Mesenchymal stem cell (in vitro differentiated cells and primary cell): ENCODE measurements at regions not wholly inside any gene's neighbourhood (a gene's known extent, or its start where the extent isn't known, plus 50 kb on each side); places are given as distances from the start of the nearest gene placed in this dataset.

ENCODE experiments used
- DNase-seq: peaks from one replicate; pipeline ENCODE4 v3.0.0-alpha.2; 2013
- H2AFZ ChIP-seq: one replicate; pipeline ENCODE4 v1.6.1; 2013; ENCODE audit warnings: low read depth, mild to moderate bottlenecking, control low read depth, inconsistent platforms, low read length, moderate library complexity
- H2AK5ac ChIP-seq: 2 replicates; pipeline ENCODE4 v1.6.1; 2013; ENCODE audit warnings: low read length, moderate library complexity, mild to moderate bottlenecking, inconsistent platforms; ENCODE audit not compliant: severe bottlenecking
- H2BK120ac ChIP-seq: one replicate; pipeline ENCODE4 v1.6.1; 2013; ENCODE audit warnings: low read depth, mild to moderate bottlenecking, inconsistent platforms, low read length, moderate library complexity
- H2BK12ac ChIP-seq, 2 experiments: one replicate each; pipeline ENCODE4 v1.6.1; 2013; ENCODE audit warnings: inconsistent platforms in 2 of 2, low read length in 2 of 2, mild to moderate bottlenecking in 2 of 2, moderate library complexity in 2 of 2, control low read depth in 1 of 2
- H2BK15ac ChIP-seq: one replicate; pipeline ENCODE4 v1.6.1; 2013; ENCODE audit warnings: mild to moderate bottlenecking, low read depth, inconsistent platforms; ENCODE audit not compliant: poor library complexity, severe bottlenecking
- H2BK5ac ChIP-seq: 2 replicates; pipeline ENCODE4 v1.6.1; 2013; ENCODE audit warnings: low read depth, mild to moderate bottlenecking, low read length, control low read depth, inconsistent platforms; ENCODE audit not compliant: poor library complexity, severe bottlenecking
- H3K14ac ChIP-seq, 2 experiments: one replicate each; pipeline ENCODE4 v1.6.1; 2013; ENCODE audit warnings: inconsistent platforms in 2 of 2, low read length in 2 of 2, control low read depth in 1 of 2, mild to moderate bottlenecking in 1 of 2, moderate library complexity in 1 of 2
- H3K18ac ChIP-seq, 2 experiments: one replicate each; pipeline ENCODE4 v1.6.1; 2013; ENCODE audit warnings: inconsistent platforms in 2 of 2, low read length in 2 of 2, control low read depth in 1 of 2, low read depth in 1 of 2, mild to moderate bottlenecking in 1 of 2
- H3K23ac ChIP-seq, 2 experiments: one replicate each; pipeline ENCODE4 v1.6.1; 2013; ENCODE audit warnings: inconsistent platforms in 2 of 2, low read length in 2 of 2, mild to moderate bottlenecking in 2 of 2, moderate library complexity in 2 of 2, control low read depth in 1 of 2
- H3K27ac ChIP-seq: 2 replicates; pipeline ENCODE4 v1.5.1; 2013; ENCODE audit warnings: mild to moderate bottlenecking, moderate library complexity, low read length, control low read depth, inconsistent platforms; ENCODE audit not compliant: poor library complexity, severe bottlenecking
- H3K27me3 ChIP-seq, 2 experiments: 2 replicates each; pipeline versions ENCODE4 v1.6.1 to v1.7.0; 2013; ENCODE audit warnings: low read length in 2 of 2, mild to moderate bottlenecking in 2 of 2, moderate library complexity in 2 of 2, control low read depth in 1 of 2, inconsistent platforms in 1 of 2; ENCODE audit not compliant: control insufficient read depth in 1 of 2, insufficient read depth in 1 of 2
- H3K36me3 ChIP-seq, 2 experiments: 2 replicates each; pipeline versions ENCODE4 v1.6.1 to v1.7.0; 2013; ENCODE audit warnings: low read length in 2 of 2, control low read depth in 1 of 2, inconsistent platforms in 1 of 2, low read depth in 1 of 2, mild to moderate bottlenecking in 1 of 2; ENCODE audit not compliant: insufficient read depth in 2 of 2, control insufficient read depth in 1 of 2
- H3K4ac ChIP-seq, 2 experiments: one replicate each; pipeline ENCODE4 v1.6.1; 2013; ENCODE audit warnings: inconsistent platforms in 2 of 2, low read length in 2 of 2, mild to moderate bottlenecking in 2 of 2, moderate library complexity in 2 of 2, control low read depth in 1 of 2, low read depth in 1 of 2
- H3K4me1 ChIP-seq: 2 replicates; pipeline ENCODE4 v1.6.1; 2013; ENCODE audit warnings: low read depth, low read length, control low read depth; ENCODE audit not compliant: control insufficient read depth, insufficient read depth
- H3K4me2 ChIP-seq: 2 replicates; pipeline ENCODE4 v1.6.1; 2013; ENCODE audit warnings: low read length, mild to moderate bottlenecking, inconsistent platforms; ENCODE audit not compliant: poor library complexity, severe bottlenecking
- H3K4me3 ChIP-seq, 2 experiments: 2 replicates each; pipeline versions ENCODE4 v1.5.1 to v1.7.0; 2013; ENCODE audit warnings: low read length in 2 of 2, mild to moderate bottlenecking in 2 of 2, control low read depth in 1 of 2, low read depth in 1 of 2; ENCODE audit not compliant: insufficient read depth in 1 of 2
- H3K79me1 ChIP-seq: replicated peaks from 2 replicates; pipeline ENCODE4 v1.6.1; 2013; ENCODE audit warnings: mild to moderate bottlenecking, control low read depth, low read length, inconsistent platforms; ENCODE audit not compliant: poor library complexity, severe bottlenecking
- H3K9ac ChIP-seq: 2 replicates; pipeline ENCODE4 v1.7.0; 2013; ENCODE audit warnings: mild to moderate bottlenecking, low read length, moderate library complexity
- H3K9me3 ChIP-seq: 2 replicates; pipeline ENCODE4 v1.7.0; 2013; ENCODE audit warnings: mild to moderate bottlenecking, low read length; ENCODE audit not compliant: control insufficient read depth
- H4K8ac ChIP-seq: one replicate; pipeline ENCODE4 v1.6.1; 2013; ENCODE audit warnings: inconsistent platforms, mild to moderate bottlenecking, low read length, moderate library complexity
- H4K91ac ChIP-seq: one replicate; pipeline ENCODE4 v1.6.1; 2013; ENCODE audit warnings: mild to moderate bottlenecking, low read length, inconsistent platforms
- WGBS: methylation state at CpG from one replicate; pipeline ENCODE4 v1.1.7; 2013; ENCODE audit warnings: mixed read lengths; 5-methylcytosine and 5-hydroxymethylcytosine counted together

GRCh38 chr9:24820196-24820595, 274.5 kb upstream of the IZUMO3 start:
- Histone ChIP-seq H2BK120ac (no peak overlapping the region), H3K27ac (no peak overlapping the region), H3K9me3 (no peaks in the 10 kb centered on the region), H3K27me3 (no peaks in the 10 kb centered on the region), H3K18ac (no peak overlapping the region), H4K8ac (no peak overlapping the region), H2BK12ac (no peak overlapping the region), H3K4me1 (no peaks in the 10 kb centered on the region), H2BK15ac (no peak overlapping the region), H3K4ac (no peak overlapping the region), H3K23ac (no peak overlapping the region), H3K36me3 (no peaks in the 10 kb centered on the region), H4K91ac (no peak overlapping the region), H2BK5ac (no peak overlapping the region), H2AK5ac (no peak overlapping the region), H3K14ac (no peak overlapping the region), H3K4me3 (no peak overlapping the region), H2AFZ (no peak overlapping the region), H3K79me1 (no peaks in the 10 kb centered on the region), H3K9ac (no peak overlapping the region), H3K4me2 (no peak overlapping the region)
- WGBS: no CpG with 5 or more reads among the region's 1 CpG
- no peak for DNase-seq

DNA sequence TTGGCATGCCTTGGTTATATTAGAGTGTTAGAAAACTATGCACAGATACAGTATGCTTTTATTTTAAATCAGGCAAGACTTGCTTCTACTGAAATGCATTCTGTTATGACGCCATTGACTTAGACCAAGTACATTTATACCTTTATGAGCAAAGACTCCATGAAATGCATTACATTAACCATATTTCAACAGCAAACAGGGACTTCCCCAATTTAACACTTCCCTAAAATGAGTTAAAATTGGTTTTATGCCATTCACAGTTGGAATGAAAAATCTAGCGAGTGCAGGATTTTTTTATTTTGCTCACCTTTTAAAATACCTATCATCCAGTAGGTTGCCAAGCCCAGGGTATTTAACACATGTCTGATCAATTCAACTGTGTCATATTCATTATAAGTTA, 272.1 kb upstream of the IZUMO3 start:
- H3K4me2 ChIP-seq: no peak overlapping the region
- H2BK5ac ChIP-seq: no peak overlapping the region
- H2BK15ac ChIP-seq: no peak overlapping the region
- no peak overlapping the region for H3K18ac ChIP-seq
- H3K9me3 ChIP-seq: no peaks in the 10 kb centered on the region
- 88% methylated on average over 1 of the region's 2 CpGs for WGBS
- no peak overlapping the region for H2AK5ac ChIP-seq
- no peak overlapping the region for H3K23ac ChIP-seq
- DNase-seq: no peak
- H4K8ac ChIP-seq: no peak overlapping the region
- no peak overlapping the region for H2BK12ac ChIP-seq
- no peak overlapping the region for H4K91ac ChIP-seq
- no peak overlapping the region for H3K4me3 ChIP-seq
- no peak overlapping the region for H3K4ac ChIP-seq
- no peak overlapping the region for H2BK120ac ChIP-seq
- no peaks in the 10 kb centered on the region for H3K79me1 ChIP-seq
- H3K9ac ChIP-seq: no peak overlapping the region
- no peak overlapping the region for H3K14ac ChIP-seq
- no peaks in the 10 kb centered on the region for H3K27me3 ChIP-seq
- no peak overlapping the region for H2AFZ ChIP-seq
- no peak overlapping the region for H3K27ac ChIP-seq
- H3K4me1 ChIP-seq: no peaks in the 10 kb centered on the region
- H3K36me3 ChIP-seq: no peaks in the 10 kb centered on the region

DNA sequence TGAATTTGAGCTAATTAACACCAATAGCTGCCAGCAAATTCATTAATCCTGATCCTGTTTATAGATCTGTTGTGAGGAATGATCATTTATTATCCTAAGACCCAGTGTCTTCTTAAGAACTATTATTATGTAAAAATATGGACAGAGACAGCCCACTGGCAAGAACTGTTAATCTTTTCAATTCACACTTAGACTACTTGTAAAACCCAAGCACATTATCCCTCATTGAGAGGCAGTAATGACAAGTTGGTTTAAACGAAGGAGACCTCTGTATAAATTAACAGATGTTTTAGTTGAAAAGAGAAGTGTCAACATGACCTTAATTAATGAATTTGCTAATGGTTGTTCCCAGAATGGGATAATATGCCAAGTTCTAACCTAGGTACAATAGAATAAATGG, 270.3 kb upstream of the IZUMO3 start:
- no peak overlapping the region for H3K27ac ChIP-seq
- no peak overlapping the region for H2AK5ac ChIP-seq
- no peak for DNase-seq
- H3K27me3 ChIP-seq: no peaks in the 10 kb centered on the region
- no peak overlapping the region for H2BK120ac ChIP-seq
- no peak overlapping the region for H2BK5ac ChIP-seq
- H3K9ac ChIP-seq: no peak overlapping the region
- no peak overlapping the region for H3K4me3 ChIP-seq
- no peaks in the 10 kb centered on the region for H3K9me3 ChIP-seq
- H3K14ac ChIP-seq: no peak overlapping the region
- H3K4me1 ChIP-seq: no peaks in the 10 kb centered on the region
- no peak overlapping the region for H3K4ac ChIP-seq
- no peak overlapping the region for H3K18ac ChIP-seq
- H3K4me2 ChIP-seq: no peak overlapping the region
- H2BK15ac ChIP-seq: no peak overlapping the region
- H3K79me1 ChIP-seq: no peaks in the 10 kb centered on the region
- no peak overlapping the region for H2BK12ac ChIP-seq
- WGBS: 0% methylated on average over 1 of the region's 1 CpG
- no peak overlapping the region for H4K91ac ChIP-seq
- H3K36me3 ChIP-seq: no peaks in the 10 kb centered on the region
- no peak overlapping the region for H2AFZ ChIP-seq
- no peak overlapping the region for H4K8ac ChIP-seq
- no peak overlapping the region for H3K23ac ChIP-seq

- H2BK5ac ChIP-seq: no peak overlapping the region
- H4K91ac ChIP-seq: no peak overlapping the region
- H3K14ac ChIP-seq: no peak overlapping the region
- no peak overlapping the region for H3K4ac ChIP-seq
- no peak overlapping the region for H3K23ac ChIP-seq
- H2AK5ac ChIP-seq: no peak overlapping the region
- no peak for DNase-seq
- 20% methylated on average over 1 of the region's 3 CpGs for WGBS
- H2BK120ac ChIP-seq: no peak overlapping the region
- no peak overlapping the region for H3K4me2 ChIP-seq
- no peaks in the 10 kb centered on the region for H3K36me3 ChIP-seq
- no peak overlapping the region for H3K18ac ChIP-seq
- no peak overlapping the region for H2AFZ ChIP-seq
- no peak overlapping the region for H3K27ac ChIP-seq
- no peak overlapping the region for H2BK15ac ChIP-seq
- no peaks in the 10 kb centered on the region for H3K79me1 ChIP-seq
- H3K4me3 ChIP-seq: no peak overlapping the region
- no peak overlapping the region for H2BK12ac ChIP-seq
- no peaks in the 10 kb centered on the region for H3K4me1 ChIP-seq
- no peak overlapping the region for H3K9ac ChIP-seq
- no peaks in the 10 kb centered on the region for H3K27me3 ChIP-seq
- H4K8ac ChIP-seq: no peak overlapping the region
- H3K9me3 ChIP-seq: no peaks in the 10 kb centered on the region
Measured at GRCh38 chr9:24801344-24801743, 255.6 kb upstream of the IZUMO3 start.
